IPS DF 4.7 (cell line): ENCODE measurements at regions not wholly inside any gene's neighbourhood (a gene's known extent, or its start where the extent isn't known, plus 50 kb on each side); places are given as distances from the start of the nearest gene placed in this dataset.

Experiments used
- DNase-seq: peaks from one replicate; pipeline ENCODE4 v3.0.0-alpha.2; 2013; ENCODE audit warnings: low spot score; ENCODE audit errors: extremely low read depth

GRCh38 chr20:57053793-57054552, 212.5 kb downstream of the BMP7 start:
- no peak for DNase-seq

- DNase-seq = no peak
These were observed 211.1 kb downstream of the BMP7 start for GRCh38 chr20:57055345-57055744.

GRCh38 chr20:57056651-57057050, 209.8 kb downstream of the BMP7 start:
- DNase-seq = no peak

GRCh38 chr20:57059055-57059596, 207.3 kb downstream of the BMP7 start:
- DNase-seq = no peak

- DNase-seq = no peak
These were observed 205.9 kb downstream of the BMP7 start for GRCh38 chr20:57060407-57061050.

GRCh38 chr20:57061051-57061900, 205.2 kb downstream of the BMP7 start:
- no peak for DNase-seq

- DNase-seq = no peak
These were observed 204.2 kb downstream of the BMP7 start for GRCh38 chr20:57062241-57062640.

GRCh38 chr20:57062696-57063270, 203.7 kb downstream of the BMP7 start:
- no peak for DNase-seq

- DNase-seq = no peak
These were observed 201.6 kb downstream of the BMP7 start for GRCh38 chr20:57064836-57065235.

GRCh38 chr20:57065646-57066045, 200.8 kb downstream of the BMP7 start:
- no peak for DNase-seq

GRCh38 chr20:57066126-57066900, 200.1 kb downstream of the BMP7 start:
- DNase-seq = no peak

- no peak for DNase-seq
These were observed 197.0 kb downstream of the BMP7 start for GRCh38 chr20:57069442-57069841.

- DNase-seq = no peak
These were observed 196.1 kb downstream of the BMP7 start for GRCh38 chr20:57070296-57070695.

- no peak for DNase-seq
These were observed 195.1 kb downstream of the BMP7 start for GRCh38 chr20:57071283-57071731.

- no peak for DNase-seq
These were observed 194.4 kb downstream of the BMP7 start for GRCh38 chr20:57071954-57072583.

- no peak for DNase-seq
These were observed 193.0 kb downstream of the BMP7 start for GRCh38 chr20:57073402-57073801.

- DNase-seq = no peak
These were observed 192.1 kb downstream of the BMP7 start for GRCh38 chr20:57074386-57074785.

GRCh38 chr20:57075181-57075580, 191.3 kb downstream of the BMP7 start:
- DNase-seq = no peak

- DNase-seq = no peak
These were observed 190.8 kb downstream of the BMP7 start for GRCh38 chr20:57075603-57076002.

- no peak for DNase-seq
These were observed 190.2 kb downstream of the BMP7 start for GRCh38 chr20:57076152-57076652.
